ENCODE measurements at regions not wholly inside any gene's neighbourhood (a gene's known extent, or its start where the extent isn't known, plus 50 kb on each side); places are given as distances from the start of the nearest gene placed in this dataset.

GRCh38 chr21:23960769-23961168, 1646.5 kb downstream of the MRPL39 start:
- Mint-ChIP-seq H3K4me3 (no peak overlapping the region), H3K27ac (no peak overlapping the region), H3K27me3 (ENCODE audit: low read depth) (no peaks in the 10 kb centered on the region), H3K4me1 (no peaks in the 10 kb centered on the region), H3K9me3 (peaks cover 24% of the 10 kb centered on the region), H3K36me3 (no peaks in the 10 kb centered on the region)
- no peak for TF ChIP-seq CTCF (IDR thresholded peaks at IDR 0.05; ENCODE audit: unreplicated experiment)
- DNase-seq (ENCODE audit: low spot score in 2 of 2, unreplicated experiment in 2 of 2), result no peak

- H3K4me1 Mint-ChIP-seq, result no peaks in the 10 kb centered on the region
- no peak for DNase-seq (ENCODE audit: low spot score in 2 of 2, unreplicated experiment in 2 of 2)
- H3K27ac Mint-ChIP-seq, result no peak overlapping the region
- TF ChIP-seq CTCF (IDR thresholded peaks at IDR 0.05; ENCODE audit: unreplicated experiment), result no peak
- H3K4me3 Mint-ChIP-seq, result no peak overlapping the region
- no peaks in the 10 kb centered on the region for H3K27me3 Mint-ChIP-seq (ENCODE audit: low read depth)
- H3K36me3 Mint-ChIP-seq, result no peaks in the 10 kb centered on the region
- peaks cover 24% of the 10 kb centered on the region for H3K9me3 Mint-ChIP-seq
Measured at GRCh38 chr21:23955135-23955843, 1652.0 kb downstream of the MRPL39 start.

- TF ChIP-seq CTCF (IDR thresholded peaks at IDR 0.05; ENCODE audit: unreplicated experiment), result no peak
- Mint-ChIP-seq H3K9me3 (peaks cover 31% of the 10 kb centered on the region), H3K27me3 (ENCODE audit: low read depth) (no peaks in the 10 kb centered on the region), H3K4me1 (no peaks in the 10 kb centered on the region), H3K4me3 (no peak overlapping the region), H3K27ac (no peak overlapping the region), H3K36me3 (no peaks in the 10 kb centered on the region)
- no peak for DNase-seq (ENCODE audit: low spot score in 2 of 2, unreplicated experiment in 2 of 2)
Measured at GRCh38 chr21:23952269-23952668, 1655.0 kb downstream of the MRPL39 start.

GRCh38 chr21:23951251-23951650, 1656.0 kb downstream of the MRPL39 start:
- no peak overlapping the region for H3K27ac Mint-ChIP-seq
- H3K36me3 Mint-ChIP-seq, result no peaks in the 10 kb centered on the region
- peaks cover 32% of the 10 kb centered on the region for H3K9me3 Mint-ChIP-seq
- no peak for TF ChIP-seq CTCF (IDR thresholded peaks at IDR 0.05; ENCODE audit: unreplicated experiment)
- H3K4me1 Mint-ChIP-seq, result no peaks in the 10 kb centered on the region
- no peaks in the 10 kb centered on the region for H3K27me3 Mint-ChIP-seq (ENCODE audit: low read depth)
- no peak for DNase-seq (ENCODE audit: low spot score in 2 of 2, unreplicated experiment in 2 of 2)
- H3K4me3 Mint-ChIP-seq, result no peak overlapping the region

DNA sequence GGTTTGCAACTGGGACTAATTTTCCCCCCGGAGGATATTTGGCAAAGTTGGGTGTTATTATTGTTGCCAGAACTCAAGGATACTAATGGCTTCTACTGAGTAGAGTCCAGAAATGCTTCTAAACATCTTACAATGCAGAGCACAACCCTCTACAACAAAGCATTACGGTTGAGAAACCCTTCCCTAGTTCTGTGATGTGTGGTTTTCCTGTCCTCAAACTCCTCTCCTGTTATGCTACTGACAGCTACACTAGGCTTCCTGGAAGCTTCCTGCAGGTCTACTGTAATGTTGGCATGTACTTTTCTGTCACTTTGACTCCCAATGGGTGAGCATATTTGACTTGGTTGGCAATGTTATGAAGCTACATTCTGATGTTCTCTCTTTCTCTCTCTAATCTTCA, 1656.9 kb downstream of the MRPL39 start:
- no peak for DNase-seq (ENCODE audit: low spot score in 2 of 2, unreplicated experiment in 2 of 2)
- H3K36me3 Mint-ChIP-seq, result no peaks in the 10 kb centered on the region
- no peak for TF ChIP-seq CTCF (IDR thresholded peaks at IDR 0.05; ENCODE audit: unreplicated experiment)
- no peak overlapping the region for H3K27ac Mint-ChIP-seq
- no peaks in the 10 kb centered on the region for H3K4me1 Mint-ChIP-seq
- H3K27me3 Mint-ChIP-seq (ENCODE audit: low read depth), result no peaks in the 10 kb centered on the region
- peaks cover 35% of the 10 kb centered on the region for H3K9me3 Mint-ChIP-seq
- H3K4me3 Mint-ChIP-seq, result no peak overlapping the region

DNA sequence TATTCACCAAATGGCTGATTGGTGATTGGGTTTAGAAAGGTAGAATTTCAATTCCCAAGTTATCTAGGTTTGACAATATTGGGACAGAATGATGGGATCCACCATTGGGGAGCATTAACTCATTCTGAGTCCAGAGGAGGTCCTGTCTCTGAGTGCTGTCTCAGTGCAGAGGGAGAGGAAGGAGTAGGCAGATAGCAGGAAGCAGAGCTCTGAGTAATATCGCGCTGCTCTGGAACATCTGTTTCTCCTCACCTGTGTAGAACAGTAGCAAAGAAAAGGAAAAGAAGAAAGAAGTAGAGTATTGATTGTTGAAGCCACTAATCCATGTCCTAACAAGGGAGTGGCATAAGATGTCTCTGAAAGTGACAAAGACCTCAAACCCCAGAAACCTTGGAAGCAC, 1657.8 kb downstream of the MRPL39 start:
- Mint-ChIP-seq H3K4me1 (no peaks in the 10 kb centered on the region), H3K27ac (no peak overlapping the region), H3K36me3 (no peaks in the 10 kb centered on the region), H3K27me3 (ENCODE audit: low read depth) (no peaks in the 10 kb centered on the region), H3K4me3 (no peak overlapping the region), H3K9me3 (peaks cover 39% of the 10 kb centered on the region)
- TF ChIP-seq CTCF (IDR thresholded peaks at IDR 0.05; ENCODE audit: unreplicated experiment), result no peak
- DNase-seq (ENCODE audit: low spot score in 2 of 2, unreplicated experiment in 2 of 2), result no peak

Measured in mesothelial cell of epicardium (in vitro differentiated cells).